ENCODE measurements at regions not wholly inside any gene's neighbourhood (a gene's known extent, or its start where the extent isn't known, plus 50 kb on each side); places are given as distances from the start of the nearest gene placed in this dataset.

GRCh38 chr16:79703066-79703465 is 102.5 kb upstream of the MAF start:
- POLR2A ChIA-PET: no interaction called here
- no peak for DNase-seq (ENCODE audit: low read depth)
- Histone ChIP-seq H3K27me3 (ENCODE audit: control insufficient read depth, insufficient read depth, low read length) (no peaks in the 10 kb centered on the region), H3K36me3 (ENCODE audit: control insufficient read depth, insufficient read depth, low read length) (no peaks in the 10 kb centered on the region), H3K4me3 (ENCODE audit: low read depth, low read length) (no peak overlapping the region)
- no peak for TF ChIP-seq CTCF (IDR thresholded peaks at IDR 0.05; ENCODE audit: insufficient read depth, low read depth, low read length)
- CTCF ChIA-PET: no interaction called here

GRCh38 chr16:79698341-79698753 is 97.8 kb upstream of the MAF start:
- no peak for TF ChIP-seq CTCF (IDR thresholded peaks at IDR 0.05; ENCODE audit: insufficient read depth, low read depth, low read length)
- CTCF ChIA-PET: interaction anchor here (1.2 kb wide), 1 partner anchor 69 kb away, joined by 4 read pairs; no protein-coding TSS in a partner anchor

GRCh38 chr16:79697562-79698112 is 97.1 kb upstream of the MAF start:
- POLR2A ChIA-PET: no interaction called here
- no peak for TF ChIP-seq CTCF (IDR thresholded peaks at IDR 0.05; ENCODE audit: insufficient read depth, low read depth, low read length)

More at GRCh38 chr16:79698341-79698753, 97.8 kb upstream of the MAF start:
- no peaks in the 10 kb centered on the region for H3K36me3 ChIP-seq (ENCODE audit: control insufficient read depth, insufficient read depth, low read length)
- H3K4me3 ChIP-seq (ENCODE audit: low read depth, low read length): no peak overlapping the region
- no peaks in the 10 kb centered on the region for H3K27me3 ChIP-seq (ENCODE audit: control insufficient read depth, insufficient read depth, low read length)
- POLR2A ChIA-PET: no interaction called here
- DNase-seq (ENCODE audit: low read depth): peak; percentile 59

GRCh38 chr16:79691007-79691406 is 90.5 kb upstream of the MAF start:
- no peak for DNase-seq (ENCODE audit: low read depth)
- TF ChIP-seq CTCF (IDR thresholded peaks at IDR 0.05; ENCODE audit: insufficient read depth, low read depth, low read length): no peak
- Histone ChIP-seq H3K4me3 (ENCODE audit: low read depth, low read length) (no peak overlapping the region), H3K36me3 (ENCODE audit: control insufficient read depth, insufficient read depth, low read length) (no peaks in the 10 kb centered on the region), H3K27me3 (ENCODE audit: control insufficient read depth, insufficient read depth, low read length) (no peaks in the 10 kb centered on the region)
- POLR2A ChIA-PET: no interaction called here
- CTCF ChIA-PET: no interaction called here

More at GRCh38 chr16:79697562-79698112, 97.1 kb upstream of the MAF start:
- no peak overlapping the region for H3K4me3 ChIP-seq (ENCODE audit: low read depth, low read length)
- H3K27me3 ChIP-seq (ENCODE audit: control insufficient read depth, insufficient read depth, low read length): no peaks in the 10 kb centered on the region
- no peaks in the 10 kb centered on the region for H3K36me3 ChIP-seq (ENCODE audit: control insufficient read depth, insufficient read depth, low read length)
- CTCF ChIA-PET: interaction anchor here (0.7 to 1.2 kb wide), 3 partner anchors 12 to 356 kb away, joined by 4 to 5 read pairs (median 4); no protein-coding TSS in a partner anchor
- no peak for DNase-seq (ENCODE audit: low read depth)

GRCh38 chr16:79690159-79690558 is 89.6 kb upstream of the MAF start:
- H3K36me3 ChIP-seq (ENCODE audit: control insufficient read depth, insufficient read depth, low read length): no peaks in the 10 kb centered on the region
- TF ChIP-seq CTCF (IDR thresholded peaks at IDR 0.05; ENCODE audit: insufficient read depth, low read depth, low read length): no peak
- ChIA-PET CTCF (no interaction called here), POLR2A (no interaction called here)
- no peak overlapping the region for H3K4me3 ChIP-seq (ENCODE audit: low read depth, low read length)
- no peak for DNase-seq (ENCODE audit: low read depth)
- H3K27me3 ChIP-seq (ENCODE audit: control insufficient read depth, insufficient read depth, low read length): no peaks in the 10 kb centered on the region

Data from BJ (cell line).